Keratinocyte (primary cell): ENCODE measurements at regions not wholly inside any gene's neighbourhood (a gene's known extent, or its start where the extent isn't known, plus 50 kb on each side); places are given as distances from the start of the nearest gene placed in this dataset.

Source experiments
- EZH2 ChIP-seq: IDR thresholded peaks from one replicate; pipeline ENCODE4 v1.6.1; 2012; ENCODE audit warnings: inconsistent platforms, mild to moderate bottlenecking, low read length, moderate library complexity
- TF ChIP-seq, protein P1 (sequence below), 3 experiments: IDR thresholded peaks in 1 of 3; conservative IDR thresholded peaks in 1 of 3; optimal IDR thresholded peaks in 1 of 3; 2 replicates in 2 of 3; 3 replicates in 1 of 3; pipeline versions ENCODE3 to v1.5.1; 2011; ENCODE audit warnings: low read length in 3 of 3, mild to moderate bottlenecking in 3 of 3, moderate library complexity in 2 of 3, control low read depth in 1 of 3, inconsistent platforms in 1 of 3; ENCODE audit not compliant: insufficient read depth in 2 of 3; ENCODE audit errors: extremely low read depth in 1 of 3

DNA sequence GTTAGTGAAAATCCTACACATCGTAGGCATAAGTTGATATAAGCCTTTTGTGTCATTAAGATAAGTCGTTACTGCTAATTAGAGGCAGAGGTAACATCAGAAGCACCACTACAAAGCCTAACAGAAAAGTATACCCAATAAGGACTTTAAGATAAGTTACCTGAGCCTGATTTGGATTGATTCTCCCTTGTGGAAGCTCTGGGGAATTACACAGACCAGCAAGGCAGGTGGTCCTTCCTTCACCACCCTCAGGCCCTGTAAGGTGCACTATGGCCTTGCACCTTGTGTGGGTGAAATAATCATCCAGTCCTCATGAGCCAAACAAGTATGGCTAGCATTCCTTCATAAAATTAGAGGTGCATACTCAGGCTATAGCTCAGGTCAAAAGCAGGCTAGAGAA, 166.7 kb upstream of the CHRM3 start:
- TF ChIP-seq, protein P1, sequence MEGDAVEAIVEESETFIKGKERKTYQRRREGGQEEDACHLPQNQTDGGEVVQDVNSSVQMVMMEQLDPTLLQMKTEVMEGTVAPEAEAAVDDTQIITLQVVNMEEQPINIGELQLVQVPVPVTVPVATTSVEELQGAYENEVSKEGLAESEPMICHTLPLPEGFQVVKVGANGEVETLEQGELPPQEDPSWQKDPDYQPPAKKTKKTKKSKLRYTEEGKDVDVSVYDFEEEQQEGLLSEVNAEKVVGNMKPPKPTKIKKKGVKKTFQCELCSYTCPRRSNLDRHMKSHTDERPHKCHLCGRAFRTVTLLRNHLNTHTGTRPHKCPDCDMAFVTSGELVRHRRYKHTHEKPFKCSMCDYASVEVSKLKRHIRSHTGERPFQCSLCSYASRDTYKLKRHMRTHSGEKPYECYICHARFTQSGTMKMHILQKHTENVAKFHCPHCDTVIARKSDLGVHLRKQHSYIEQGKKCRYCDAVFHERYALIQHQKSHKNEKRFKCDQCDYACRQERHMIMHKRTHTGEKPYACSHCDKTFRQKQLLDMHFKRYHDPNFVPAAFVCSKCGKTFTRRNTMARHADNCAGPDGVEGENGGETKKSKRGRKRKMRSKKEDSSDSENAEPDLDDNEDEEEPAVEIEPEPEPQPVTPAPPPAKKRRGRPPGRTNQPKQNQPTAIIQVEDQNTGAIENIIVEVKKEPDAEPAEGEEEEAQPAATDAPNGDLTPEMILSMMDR (optimal IDR thresholded peaks at IDR 0.05 in 1 of 3, IDR thresholded peaks at IDR 0.05 in 1 of 3, conservative IDR thresholded peaks at IDR 0.05 in 1 of 3; ENCODE audit: extremely low read depth in 1 of 3, insufficient read depth in 2 of 3, low read length in 3 of 3), result no peak
- TF ChIP-seq EZH2, result no peak
